ENCODE measurements at regions not wholly inside any gene's neighbourhood (a gene's known extent, or its start where the extent isn't known, plus 50 kb on each side); places are given as distances from the start of the nearest gene placed in this dataset.
A peak's percentile ranks its signal among the peaks of the same experiment; 100 is the strongest.
"Not testable (repeated sequence)": the region's sequence is repeated elsewhere in the genome, so short reads cannot be mapped to it uniquely, and the experiment has no call there.

DNA sequence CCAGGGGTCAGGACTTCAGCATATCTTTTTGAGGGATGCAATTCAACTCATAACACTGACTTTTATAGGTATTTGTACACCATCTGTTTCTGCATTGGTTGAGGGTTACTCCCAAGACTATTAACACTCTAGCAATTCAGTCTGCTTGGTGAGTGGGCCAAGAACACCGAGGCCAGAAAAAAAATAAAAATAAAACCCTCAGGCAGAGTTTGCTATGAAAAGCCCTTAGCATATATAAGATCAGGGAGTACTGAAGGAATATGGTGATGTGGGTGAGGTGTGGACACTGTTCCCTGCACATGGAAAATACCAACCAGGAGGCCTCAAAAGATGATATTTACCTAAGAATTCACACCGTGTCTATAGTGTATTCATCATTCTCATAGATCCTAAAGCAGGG, 383.2 kb upstream of the UBE2E3 start:
- H3K9me3 Mint-ChIP-seq: no peaks in the 10 kb centered on the region
- H3K4me1 ChIP-seq (ENCODE audit: control insufficient read depth, insufficient read depth, low read length): no peaks in the 10 kb centered on the region
- no peak overlapping the region for H3K27ac ChIP-seq (ENCODE audit: low read depth, low read length)
- no peak overlapping the region for H3K4me3 ChIP-seq (ENCODE audit: low read length)
- TF ChIP-seq, protein P1, sequence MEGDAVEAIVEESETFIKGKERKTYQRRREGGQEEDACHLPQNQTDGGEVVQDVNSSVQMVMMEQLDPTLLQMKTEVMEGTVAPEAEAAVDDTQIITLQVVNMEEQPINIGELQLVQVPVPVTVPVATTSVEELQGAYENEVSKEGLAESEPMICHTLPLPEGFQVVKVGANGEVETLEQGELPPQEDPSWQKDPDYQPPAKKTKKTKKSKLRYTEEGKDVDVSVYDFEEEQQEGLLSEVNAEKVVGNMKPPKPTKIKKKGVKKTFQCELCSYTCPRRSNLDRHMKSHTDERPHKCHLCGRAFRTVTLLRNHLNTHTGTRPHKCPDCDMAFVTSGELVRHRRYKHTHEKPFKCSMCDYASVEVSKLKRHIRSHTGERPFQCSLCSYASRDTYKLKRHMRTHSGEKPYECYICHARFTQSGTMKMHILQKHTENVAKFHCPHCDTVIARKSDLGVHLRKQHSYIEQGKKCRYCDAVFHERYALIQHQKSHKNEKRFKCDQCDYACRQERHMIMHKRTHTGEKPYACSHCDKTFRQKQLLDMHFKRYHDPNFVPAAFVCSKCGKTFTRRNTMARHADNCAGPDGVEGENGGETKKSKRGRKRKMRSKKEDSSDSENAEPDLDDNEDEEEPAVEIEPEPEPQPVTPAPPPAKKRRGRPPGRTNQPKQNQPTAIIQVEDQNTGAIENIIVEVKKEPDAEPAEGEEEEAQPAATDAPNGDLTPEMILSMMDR (conservative IDR thresholded peaks at IDR 0.05): no peak
- no peak for DNase-seq
- H3K4me1 Mint-ChIP-seq: peaks cover 8% of the 10 kb centered on the region
- H3K27ac Mint-ChIP-seq: no peak overlapping the region
- 88% methylated on average over 2 of the region's 2 CpGs; no CpG with 5 or more reads in 1 of the 2 experiments for whole genome bisulfite sequencing, 2 experiments (ENCODE audit: insufficient coverage in 1 of 2, insufficient read length in 1 of 2)
- H3K9me3 ChIP-seq (ENCODE audit: control insufficient read depth, low read length): no peaks in the 10 kb centered on the region
- no peak overlapping the region for H3K4me3 Mint-ChIP-seq
- H3K9ac ChIP-seq (ENCODE audit: extremely low read depth, low read length, poor library complexity, severe bottlenecking): no peak overlapping the region
- no peaks in the 10 kb centered on the region for H3K36me3 ChIP-seq (ENCODE audit: control insufficient read depth, insufficient read depth, low read length)
- no peaks in the 10 kb centered on the region for H3K36me3 Mint-ChIP-seq (ENCODE audit: low read depth)
- no peaks in the 10 kb centered on the region for H3K27me3 Mint-ChIP-seq (ENCODE audit: insufficient read depth)
- no peaks in the 10 kb centered on the region for H3K27me3 ChIP-seq (ENCODE audit: control insufficient read depth, insufficient read depth, low read length, poor library complexity, severe bottlenecking)

DNA sequence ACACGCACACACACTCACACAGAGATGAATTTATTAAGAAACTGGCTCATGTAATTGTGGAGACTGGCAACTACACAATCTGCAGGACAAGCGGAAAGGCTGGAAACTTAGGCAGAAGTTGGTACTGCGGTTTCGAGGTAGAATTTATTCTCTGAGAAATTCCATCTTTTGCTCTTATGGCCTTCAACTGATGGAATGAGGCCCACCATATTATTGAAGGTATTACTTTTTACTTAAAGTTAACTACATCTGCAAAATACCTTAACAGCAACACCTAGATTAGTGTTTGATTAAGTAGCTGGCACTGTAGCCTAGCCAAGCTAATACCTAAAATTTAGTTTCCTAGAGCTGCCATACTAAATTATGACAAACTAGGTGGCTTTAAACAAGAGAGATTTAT, 384.0 kb upstream of the UBE2E3 start:
- no peaks in the 10 kb centered on the region for H3K36me3 Mint-ChIP-seq (ENCODE audit: low read depth)
- H3K27ac Mint-ChIP-seq: no peak overlapping the region
- Histone ChIP-seq H3K9ac (ENCODE audit: extremely low read depth, low read length, poor library complexity, severe bottlenecking) (no peak overlapping the region), H3K4me3 (ENCODE audit: low read length) (no peak overlapping the region), H3K36me3 (ENCODE audit: control insufficient read depth, insufficient read depth, low read length) (no peaks in the 10 kb centered on the region), H3K4me1 (ENCODE audit: control insufficient read depth, insufficient read depth, low read length) (no peaks in the 10 kb centered on the region), H3K9me3 (ENCODE audit: control insufficient read depth, low read length) (no peaks in the 10 kb centered on the region), H3K27ac (ENCODE audit: low read depth, low read length) (no peak overlapping the region), H3K27me3 (ENCODE audit: control insufficient read depth, insufficient read depth, low read length, poor library complexity, severe bottlenecking) (no peaks in the 10 kb centered on the region)
- H3K9me3 Mint-ChIP-seq: no peaks in the 10 kb centered on the region
- H3K4me3 Mint-ChIP-seq: no peak overlapping the region
- peaks cover 3% of the 10 kb centered on the region for H3K4me1 Mint-ChIP-seq
- TF ChIP-seq, protein P1 (conservative IDR thresholded peaks at IDR 0.05): no peak
- WGBS, 2 experiments (ENCODE audit: insufficient coverage in 1 of 2, insufficient read length in 1 of 2): 99 to 100% methylated on average over 1 to 4 of the region's 4 CpGs
- H3K27me3 Mint-ChIP-seq (ENCODE audit: insufficient read depth): no peaks in the 10 kb centered on the region
- DNase-seq: no peak

DNA sequence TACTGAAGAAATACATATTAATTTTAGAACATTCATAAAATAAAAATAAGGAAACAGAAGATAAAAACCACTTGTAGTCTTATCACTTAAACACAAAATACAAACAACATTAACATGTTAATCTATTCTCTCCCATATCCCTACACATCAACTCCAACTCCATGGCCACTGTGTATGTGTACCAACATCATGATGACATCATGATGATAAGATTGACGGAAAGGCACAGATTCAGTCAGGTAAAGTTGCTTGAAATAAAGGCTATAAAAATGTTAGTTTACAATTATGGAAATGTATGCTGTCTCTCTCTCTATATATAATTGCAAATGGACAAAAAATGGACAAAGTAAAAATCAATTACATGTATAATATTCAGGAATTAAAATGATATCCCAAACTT, 388.5 kb upstream of the UBE2E3 start:
- Histone ChIP-seq H3K9me3 (ENCODE audit: control insufficient read depth, low read length) (no peaks in the 10 kb centered on the region), H3K4me1 (ENCODE audit: control insufficient read depth, insufficient read depth, low read length) (no peaks in the 10 kb centered on the region), H3K9ac (ENCODE audit: extremely low read depth, low read length, poor library complexity, severe bottlenecking) (no peak overlapping the region), H3K36me3 (ENCODE audit: control insufficient read depth, insufficient read depth, low read length) (no peaks in the 10 kb centered on the region), H3K4me3 (ENCODE audit: low read length) (no peak overlapping the region), H3K27me3 (ENCODE audit: control insufficient read depth, insufficient read depth, low read length, poor library complexity, severe bottlenecking) (no peaks in the 10 kb centered on the region), H3K27ac (ENCODE audit: low read depth, low read length) (no peak overlapping the region)
- H3K27ac Mint-ChIP-seq: no peak overlapping the region
- peaks cover 23% of the 10 kb centered on the region for H3K9me3 Mint-ChIP-seq
- no peaks in the 10 kb centered on the region for H3K4me1 Mint-ChIP-seq
- H3K27me3 Mint-ChIP-seq (ENCODE audit: insufficient read depth): no peaks in the 10 kb centered on the region
- DNase-seq: no peak
- H3K4me3 Mint-ChIP-seq: no peak overlapping the region
- peaks cover 2% of the 10 kb centered on the region for H3K36me3 Mint-ChIP-seq (ENCODE audit: low read depth)
- 100% methylated on average over 1 of the region's 1 CpG; no CpG with 5 or more reads in 1 of the 2 experiments for WGBS, 2 experiments (ENCODE audit: insufficient coverage in 1 of 2, insufficient read length in 1 of 2)
- TF ChIP-seq, protein P1 (conservative IDR thresholded peaks at IDR 0.05): no peak

DNA sequence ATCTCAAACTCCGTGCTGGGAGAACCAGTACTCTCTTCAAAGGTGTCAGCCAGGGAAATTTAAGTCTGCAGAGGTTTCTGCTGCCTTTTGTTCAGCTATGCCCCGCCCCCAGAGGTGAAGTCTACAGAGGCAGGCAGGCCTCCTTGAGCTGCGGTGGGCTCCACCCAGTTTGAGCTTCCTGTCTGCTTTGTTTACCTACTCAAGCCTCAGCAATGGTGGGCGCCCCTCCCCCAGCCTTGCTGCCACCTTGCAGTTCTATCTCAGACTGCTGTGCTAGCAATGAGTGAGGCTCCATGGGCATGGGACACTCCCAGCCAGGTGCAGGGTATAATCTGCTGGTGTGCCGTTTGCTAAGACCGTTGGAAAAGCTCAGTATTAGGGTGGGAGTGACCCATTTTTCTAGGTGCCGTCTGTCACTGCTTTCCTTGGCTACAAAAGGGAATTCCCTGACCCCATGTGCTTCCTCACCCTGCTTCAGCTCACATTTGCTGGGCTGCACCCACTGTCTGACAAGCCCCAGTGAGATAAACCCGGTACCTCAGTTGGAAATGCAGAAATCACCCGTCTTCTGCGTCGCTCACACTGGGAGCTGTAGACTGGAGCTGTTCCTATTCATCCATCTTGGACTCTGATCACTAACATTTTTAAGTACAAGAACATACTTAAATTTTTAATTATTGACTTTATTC, 389.2 kb upstream of the UBE2E3 start:
- DNase-seq: peak; percentile 76
- H3K27ac Mint-ChIP-seq: peak overlapping the region; percentile 61

More for the DNA sequence above, 389.2 kb upstream of the UBE2E3 start:
- H3K9me3 ChIP-seq (ENCODE audit: control insufficient read depth, low read length); H3K27me3 Mint-ChIP-seq (ENCODE audit: insufficient read depth); H3K36me3 Mint-ChIP-seq (ENCODE audit: low read depth); H3K4me1 Mint-ChIP-seq; H3K4me1 ChIP-seq (ENCODE audit: control insufficient read depth, insufficient read depth, low read length); H3K4me3 ChIP-seq (ENCODE audit: low read length); H3K9ac ChIP-seq (ENCODE audit: extremely low read depth, low read length, poor library complexity, severe bottlenecking); H3K4me3 Mint-ChIP-seq; H3K27ac ChIP-seq (ENCODE audit: low read depth, low read length); H3K36me3 ChIP-seq (ENCODE audit: control insufficient read depth, insufficient read depth, low read length); H3K27me3 ChIP-seq (ENCODE audit: control insufficient read depth, insufficient read depth, low read length, poor library complexity, severe bottlenecking): not testable (repeated sequence)
- H3K9me3 Mint-ChIP-seq: peaks cover 25% of the 10 kb centered on the region
- WGBS, 2 experiments (ENCODE audit: insufficient coverage in 1 of 2, insufficient read length in 1 of 2): 84 to 86% methylated on average over 7 to 11 of the region's 11 CpGs
